ENCODE measurements at regions not wholly inside any gene's neighbourhood (a gene's known extent, or its start where the extent isn't known, plus 50 kb on each side); places are given as distances from the start of the nearest gene placed in this dataset.

GRCh38 chr11:11677672-11678356, 56.0 kb upstream of the GALNT18 start:
- no peak overlapping the region for H3K27ac Mint-ChIP-seq
- POLR2A ChIA-PET = no interaction called here
- Histone ChIP-seq H3K4me1 (ENCODE audit: control insufficient read depth in 1 of 2, extremely low read depth in 1 of 2, insufficient read depth in 2 of 2, low read length in 2 of 2) (no peaks in the 10 kb centered on the region), H3K27ac (ENCODE audit: low read length) (no peak overlapping the region), H3K4me3 (ENCODE audit: control insufficient read depth in 1 of 2, extremely low read depth in 1 of 2, low read length in 1 of 2) (no peak overlapping the region), H3K36me3 (ENCODE audit: control insufficient read depth in 2 of 2, extremely low read depth in 1 of 2, insufficient read depth in 1 of 2, low read length in 1 of 2) (no peaks in the 10 kb centered on the region), H3K9me3 (no peaks in the 10 kb centered on the region), H3K27me3 (replicated peaks in 1 of 2; ENCODE audit: control insufficient read depth in 2 of 2, extremely low read depth in 1 of 2, insufficient read depth in 2 of 2, low read length in 1 of 2) (peaks cover 0 to 5% of the 10 kb centered on the region in 2 experiments)
- no peak for ATAC-seq (replicated peaks in 1 of 4)
- no peak for DNase-seq
- H3K9me3 Mint-ChIP-seq = no peaks in the 10 kb centered on the region
- H3K27me3 Mint-ChIP-seq = peaks cover 24 to 31% of the 10 kb centered on the region in 2 donors
- H3K4me3 Mint-ChIP-seq = no peak overlapping the region
- CTCF ChIA-PET = no interaction called here
- no peaks in the 10 kb centered on the region for H3K36me3 Mint-ChIP-seq
- no peaks in the 10 kb centered on the region for H3K4me1 Mint-ChIP-seq
- WGBS (ENCODE audit: insufficient coverage) = 83% methylated on average over 5 of the region's 5 CpGs

DNA sequence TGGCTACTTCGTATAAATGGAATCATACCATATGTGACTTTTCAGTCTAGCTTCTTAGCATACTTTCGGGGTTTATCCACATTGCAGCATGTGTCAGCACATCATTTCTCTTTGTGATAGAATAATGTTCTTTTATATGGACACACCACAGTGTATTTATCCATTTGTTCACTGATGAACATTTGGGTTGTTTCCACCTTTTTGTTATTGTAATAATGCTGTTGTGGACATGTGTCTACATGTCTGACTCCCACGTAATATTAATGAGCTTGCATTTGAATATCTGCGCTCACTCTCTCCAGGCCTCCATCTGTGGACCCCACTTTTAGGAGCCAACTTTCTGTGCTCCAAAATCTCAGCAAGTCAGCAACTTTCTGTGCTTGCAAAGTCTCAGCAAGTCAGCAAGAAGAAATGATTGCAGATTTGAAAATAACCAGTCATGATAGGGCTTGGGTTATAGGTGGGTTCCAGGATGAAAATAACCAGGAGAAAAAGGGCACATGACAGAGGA, 53.9 kb upstream of the GALNT18 start:
- Mint-ChIP-seq H3K9me3 (no peaks in the 10 kb centered on the region), H3K4me1 (no peaks in the 10 kb centered on the region), H3K4me3 (no peak overlapping the region), H3K36me3 (no peaks in the 10 kb centered on the region), H3K27me3 (peaks cover 18 to 27% of the 10 kb centered on the region in 2 donors), H3K27ac (no peak overlapping the region)
- DNase-seq = no peak
- peaks cover 0 to 10% of the 10 kb centered on the region in 2 experiments for H3K27me3 ChIP-seq (replicated peaks in 1 of 2; ENCODE audit: control insufficient read depth in 2 of 2, extremely low read depth in 1 of 2, insufficient read depth in 2 of 2, low read length in 1 of 2)
- WGBS (ENCODE audit: insufficient coverage) = 80% methylated on average over 2 of the region's 4 CpGs
- no peaks in the 10 kb centered on the region for H3K9me3 ChIP-seq
- ChIA-PET POLR2A (no interaction called here), CTCF (no interaction called here)
- H3K4me3 ChIP-seq (ENCODE audit: control insufficient read depth in 1 of 2, extremely low read depth in 1 of 2, low read length in 1 of 2) = no peak overlapping the region
- no peak overlapping the region for H3K27ac ChIP-seq (ENCODE audit: low read length)
- no peak for ATAC-seq (replicated peaks in 1 of 4)
- H3K4me1 ChIP-seq (ENCODE audit: control insufficient read depth in 1 of 2, extremely low read depth in 1 of 2, insufficient read depth in 2 of 2, low read length in 2 of 2) = no peaks in the 10 kb centered on the region
- no peaks in the 10 kb centered on the region for H3K36me3 ChIP-seq (ENCODE audit: control insufficient read depth in 2 of 2, extremely low read depth in 1 of 2, insufficient read depth in 1 of 2, low read length in 1 of 2)

DNA sequence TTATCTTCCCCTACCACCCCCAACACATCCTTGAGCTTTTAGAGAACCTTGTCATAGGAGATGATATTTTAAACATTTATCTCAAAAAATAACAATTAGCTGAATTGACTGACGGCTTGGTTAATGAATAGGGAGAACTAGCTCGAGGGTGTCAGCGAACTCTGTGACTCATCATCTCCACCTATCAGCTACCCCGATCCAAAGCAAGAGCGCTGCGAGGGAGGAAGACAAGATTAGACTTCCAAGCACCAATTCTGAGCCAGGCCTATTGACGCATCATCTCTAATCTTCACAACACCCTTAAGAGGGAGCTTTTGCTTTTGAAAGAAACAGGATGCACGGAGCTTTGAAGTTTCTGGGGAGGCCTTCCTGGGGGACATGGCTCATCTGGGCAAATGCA, 51.0 kb upstream of the GALNT18 start:
- 57% methylated on average over 1 of the region's 8 CpGs for WGBS (ENCODE audit: insufficient coverage)
- ATAC-seq (replicated peaks in 1 of 4) (no peak), DNase-seq (no peak)
- Histone ChIP-seq H3K4me3 (ENCODE audit: control insufficient read depth in 1 of 2, extremely low read depth in 1 of 2, low read length in 1 of 2) (no peak overlapping the region), H3K9me3 (no peaks in the 10 kb centered on the region), H3K36me3 (ENCODE audit: control insufficient read depth in 2 of 2, extremely low read depth in 1 of 2, insufficient read depth in 1 of 2, low read length in 1 of 2) (no peaks in the 10 kb centered on the region), H3K4me1 (ENCODE audit: control insufficient read depth in 1 of 2, extremely low read depth in 1 of 2, insufficient read depth in 2 of 2, low read length in 2 of 2) (no peaks in the 10 kb centered on the region), H3K27ac (ENCODE audit: low read length) (no peak overlapping the region), H3K27me3 (replicated peaks in 1 of 2; ENCODE audit: control insufficient read depth in 2 of 2, extremely low read depth in 1 of 2, insufficient read depth in 2 of 2, low read length in 1 of 2) (peaks cover 0 to 20% of the 10 kb centered on the region in 2 experiments)
- no peaks in the 10 kb centered on the region for H3K4me1 Mint-ChIP-seq
- H3K27ac Mint-ChIP-seq = no peak overlapping the region
- POLR2A ChIA-PET = no interaction called here
- no peaks in the 10 kb centered on the region for H3K36me3 Mint-ChIP-seq
- H3K4me3 Mint-ChIP-seq = no peak overlapping the region
- CTCF ChIA-PET = no interaction called here
- H3K9me3 Mint-ChIP-seq = no peaks in the 10 kb centered on the region
- peaks cover 10 to 28% of the 10 kb centered on the region in 2 donors for H3K27me3 Mint-ChIP-seq

DNA sequence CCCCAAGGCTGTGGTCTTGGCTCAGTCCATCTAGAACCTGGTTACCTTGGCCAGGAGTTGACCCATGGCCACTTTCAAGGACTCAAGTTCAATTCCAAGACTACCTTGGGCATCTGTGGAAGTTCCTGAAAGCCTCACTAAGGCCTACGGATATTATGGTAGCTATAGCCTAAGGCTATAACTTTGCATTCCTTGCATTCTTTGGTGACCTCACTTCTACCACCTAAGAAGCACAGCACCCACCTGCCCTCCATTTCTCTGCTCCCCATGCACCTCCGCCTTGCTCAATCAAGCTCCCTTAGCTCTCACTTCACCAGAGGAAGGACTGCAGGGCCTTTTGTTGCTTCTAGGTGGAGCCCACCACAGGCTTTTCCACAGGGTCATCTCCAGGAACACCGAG, 50.3 kb upstream of the GALNT18 start:
- DNase-seq (no peak), ATAC-seq (replicated peaks in 1 of 4) (no peak)
- Histone ChIP-seq H3K27ac (ENCODE audit: low read length) (no peak overlapping the region), H3K27me3 (replicated peaks in 1 of 2; ENCODE audit: control insufficient read depth in 2 of 2, extremely low read depth in 1 of 2, insufficient read depth in 2 of 2, low read length in 1 of 2) (peaks cover 0 to 20% of the 10 kb centered on the region in 2 experiments), H3K9me3 (no peaks in the 10 kb centered on the region), H3K36me3 (ENCODE audit: control insufficient read depth in 2 of 2, extremely low read depth in 1 of 2, insufficient read depth in 1 of 2, low read length in 1 of 2) (no peaks in the 10 kb centered on the region), H3K4me3 (ENCODE audit: control insufficient read depth in 1 of 2, extremely low read depth in 1 of 2, low read length in 1 of 2) (no peak overlapping the region), H3K4me1 (ENCODE audit: control insufficient read depth in 1 of 2, extremely low read depth in 1 of 2, insufficient read depth in 2 of 2, low read length in 2 of 2) (no peaks in the 10 kb centered on the region)
- Mint-ChIP-seq H3K4me1 (no peaks in the 10 kb centered on the region), H3K27me3 (peaks cover 17 to 34% of the 10 kb centered on the region in 2 donors), H3K4me3 (no peak overlapping the region), H3K9me3 (peaks cover 0 to 3% (median 0%) of the 10 kb centered on the region in 3 donors), H3K27ac (no peak overlapping the region), H3K36me3 (no peaks in the 10 kb centered on the region)
- 100% methylated on average over 1 of the region's 3 CpGs for WGBS (ENCODE audit: insufficient coverage)
- ChIA-PET CTCF (no interaction called here), POLR2A (no interaction called here)
